Progenitor cell of endocrine pancreas (in vitro differentiated cells): ENCODE measurements at regions not wholly inside any gene's neighbourhood (a gene's known extent, or its start where the extent isn't known, plus 50 kb on each side); places are given as distances from the start of the nearest gene placed in this dataset.

Experiments used
- DNase-seq: peaks from one replicate; pipeline ENCODE4 v3.0.0; 2021; ENCODE audit warnings: low spot score; ENCODE audit not compliant: unreplicated experiment
- H3K27ac Mint-ChIP-seq: 2 replicates; pipeline ENCODE4 v1.8.0; 2021; ENCODE audit warnings: mild to moderate bottlenecking, moderate library complexity, mixed read lengths
- H3K27me3 Mint-ChIP-seq: 2 replicates; pipeline ENCODE4 v1.8.0; 2021; ENCODE audit warnings: mixed read lengths
- H3K36me3 Mint-ChIP-seq: 2 replicates; pipeline ENCODE4 v1.8.0; 2022; ENCODE audit warnings: mixed read lengths; ENCODE audit not compliant: insufficient read depth
- H3K4me1 Mint-ChIP-seq: 2 replicates; pipeline ENCODE4 v1.8.0; 2021; ENCODE audit warnings: low read depth, mixed read lengths
- H3K4me3 Mint-ChIP-seq: 2 replicates; pipeline ENCODE4 v1.8.0; 2021; ENCODE audit warnings: low read depth, mild to moderate bottlenecking, moderate library complexity, mixed read lengths
- H3K9me3 Mint-ChIP-seq: 2 replicates; pipeline ENCODE4 v1.8.0; 2021; ENCODE audit warnings: low read depth, mixed read lengths
- CTCF ChIP-seq: fragments of 200-600 bp; sonication (generic); IDR thresholded peaks from one replicate; pipeline ENCODE4 v1.5.0; 2021; ENCODE audit warnings: antibody characterized with exemption, mild to moderate bottlenecking; ENCODE audit not compliant: unreplicated experiment

- no peaks in the 10 kb centered on the region for H3K27me3 Mint-ChIP-seq
Observed at GRCh38 chr5:107135391-107135790, 535.3 kb downstream of the EFNA5 start.

GRCh38 chr5:107134931-107135330, 535.8 kb downstream of the EFNA5 start:
- no peak for TF ChIP-seq CTCF
- Mint-ChIP-seq H3K4me3 (no peak overlapping the region), H3K9me3 (peaks cover 22% of the 10 kb centered on the region), H3K4me1 (no peaks in the 10 kb centered on the region), H3K27ac (no peak overlapping the region), H3K27me3 (no peaks in the 10 kb centered on the region), H3K36me3 (no peaks in the 10 kb centered on the region)
- DNase-seq = no peak

More at GRCh38 chr5:107135391-107135790, 535.3 kb downstream of the EFNA5 start:
- no peak overlapping the region for H3K27ac Mint-ChIP-seq
- peaks cover 27% of the 10 kb centered on the region for H3K9me3 Mint-ChIP-seq
- DNase-seq = no peak
- H3K4me1 Mint-ChIP-seq = no peaks in the 10 kb centered on the region
- no peak for TF ChIP-seq CTCF
- H3K4me3 Mint-ChIP-seq = no peak overlapping the region
- H3K36me3 Mint-ChIP-seq = peaks cover 3% of the 10 kb centered on the region

- peaks cover 6% of the 10 kb centered on the region for H3K4me1 Mint-ChIP-seq
- no peak for TF ChIP-seq CTCF
- no peaks in the 10 kb centered on the region for H3K27me3 Mint-ChIP-seq
- H3K9me3 Mint-ChIP-seq = peaks cover 12% of the 10 kb centered on the region
- H3K36me3 Mint-ChIP-seq = no peaks in the 10 kb centered on the region
- H3K4me3 Mint-ChIP-seq = no peak overlapping the region
- no peak for DNase-seq
- no peak overlapping the region for H3K27ac Mint-ChIP-seq
Observed at GRCh38 chr5:107129051-107129450, 541.7 kb downstream of the EFNA5 start.

- H3K9me3 Mint-ChIP-seq = peaks cover 9% of the 10 kb centered on the region
- H3K4me3 Mint-ChIP-seq = no peak overlapping the region
- no peak for TF ChIP-seq CTCF
- no peaks in the 10 kb centered on the region for H3K36me3 Mint-ChIP-seq
- H3K4me1 Mint-ChIP-seq = peaks cover 6% of the 10 kb centered on the region
- H3K27ac Mint-ChIP-seq = no peak overlapping the region
- DNase-seq = no peak
- H3K27me3 Mint-ChIP-seq = no peaks in the 10 kb centered on the region
Observed at GRCh38 chr5:107127878-107128277, 542.9 kb downstream of the EFNA5 start.

- Mint-ChIP-seq H3K27me3 (no peaks in the 10 kb centered on the region), H3K4me3 (no peak overlapping the region), H3K9me3 (no peaks in the 10 kb centered on the region), H3K4me1 (peaks cover 6% of the 10 kb centered on the region), H3K36me3 (no peaks in the 10 kb centered on the region), H3K27ac (no peak overlapping the region)
- no peak for TF ChIP-seq CTCF
- DNase-seq = no peak
Observed at GRCh38 chr5:107126341-107126740, 544.4 kb downstream of the EFNA5 start.

GRCh38 chr5:107124376-107124775, 546.4 kb downstream of the EFNA5 start:
- Mint-ChIP-seq H3K4me1 (peaks cover 11% of the 10 kb centered on the region), H3K27ac (no peak overlapping the region), H3K36me3 (no peaks in the 10 kb centered on the region), H3K9me3 (no peaks in the 10 kb centered on the region), H3K4me3 (no peak overlapping the region), H3K27me3 (no peaks in the 10 kb centered on the region)
- no peak for TF ChIP-seq CTCF
- no peak for DNase-seq
